ENCODE measurements at regions not wholly inside any gene's neighbourhood (a gene's known extent, or its start where the extent isn't known, plus 50 kb on each side); places are given as distances from the start of the nearest gene placed in this dataset.

- no peak for DNase-seq
These were observed 53.2 kb upstream of the TFEC start for GRCh38 chr7:116083796-116084195.

GRCh38 chr7:116086547-116087045, 56.0 kb upstream of the TFEC start:
- peak; percentile 19 for DNase-seq

GRCh38 chr7:116087291-116087690, 56.7 kb upstream of the TFEC start:
- peak; percentile 60 for DNase-seq

GRCh38 chr7:116087984-116088383, 57.4 kb upstream of the TFEC start:
- DNase-seq: no peak

GRCh38 chr7:116089293-116089692, 58.7 kb upstream of the TFEC start:
- no peak for DNase-seq

GRCh38 chr7:116093516-116094301, 63.1 kb upstream of the TFEC start:
- DNase-seq: no peak

- DNase-seq: peak; percentile 78
These were observed 64.8 kb upstream of the TFEC start for GRCh38 chr7:116095396-116095795.

- DNase-seq: peak; percentile 52
These were observed 66.9 kb upstream of the TFEC start for GRCh38 chr7:116097365-116098009.

GRCh38 chr7:116098175-116098574, 67.6 kb upstream of the TFEC start:
- no peak for DNase-seq

- DNase-seq: no peak
These were observed 70.1 kb upstream of the TFEC start for GRCh38 chr7:116100626-116101025.

- no peak for DNase-seq
These were observed 71.1 kb upstream of the TFEC start for GRCh38 chr7:116101704-116102103.

GRCh38 chr7:116111475-116111874, 80.9 kb upstream of the TFEC start:
- DNase-seq: peak; percentile 84

GRCh38 chr7:116113310-116113709, 82.7 kb upstream of the TFEC start:
- no peak for DNase-seq

- DNase-seq: no peak
These were observed 89.5 kb upstream of the TES start for GRCh38 chr7:116120839-116121238.

GRCh38 chr7:116122972-116123595, 87.3 kb upstream of the TES start:
- peak; percentile 70 for DNase-seq

- no peak for DNase-seq
These were observed 82.2 kb upstream of the TES start for GRCh38 chr7:116128139-116128538.

GRCh38 chr7:116135306-116135705, 75.0 kb upstream of the TES start:
- DNase-seq: no peak

GRCh38 chr7:116138202-116138801, 72.0 kb upstream of the TES start:
- peak; percentile 79 for DNase-seq

GRCh38 chr7:116139007-116139406, 71.3 kb upstream of the TES start:
- no peak for DNase-seq

- no peak for DNase-seq
These were observed 70.5 kb upstream of the TES start for GRCh38 chr7:116139807-116140206.

- DNase-seq: no peak
These were observed 68.0 kb upstream of the TES start for GRCh38 chr7:116142374-116142773.

GRCh38 chr7:116142850-116143249, 67.5 kb upstream of the TES start:
- DNase-seq: no peak

GRCh38 chr7:116145245-116145852, 65.0 kb upstream of the TES start:
- DNase-seq: no peak
